ACHN (cell line): ENCODE measurements at regions not wholly inside any gene's neighbourhood (a gene's known extent, or its start where the extent isn't known, plus 50 kb on each side); places are given as distances from the start of the nearest gene placed in this dataset.

Experiments
- DNase-seq: peaks from one replicate; pipeline ENCODE4 v3.0.0-alpha.2; 2015
- in situ Hi-C: cut with HindIII; loops from 2 replicates; pipeline ENCODE4 v1.10.0; 2017; ENCODE audit warnings: low sequenced_read_pairs, low pct_ligation_motif_present, low pct_unique_long_range_greater_than_20kb

DNA sequence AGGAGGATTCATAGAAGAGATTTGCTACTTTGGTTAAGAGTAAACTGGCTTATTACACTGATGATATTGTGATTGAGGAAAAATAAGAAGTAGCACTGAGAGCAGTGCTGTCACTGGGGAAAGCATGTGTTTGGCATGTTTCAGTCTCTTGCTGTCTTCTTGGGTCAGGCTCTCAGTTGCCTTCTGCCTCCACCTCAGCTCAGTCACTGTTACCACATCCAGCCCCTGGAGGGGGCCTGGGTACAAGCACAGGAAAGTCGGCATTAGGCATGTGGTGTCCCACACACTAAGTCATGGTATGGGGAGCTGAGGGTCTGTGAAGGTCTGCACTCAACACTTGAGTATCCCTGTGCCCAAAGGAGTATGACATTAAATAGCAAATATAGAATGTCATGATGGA, 958.3 kb upstream of the CDH9 start:
- DNase-seq, result no peak
- in situ Hi-C loops, result no loop called here

DNA sequence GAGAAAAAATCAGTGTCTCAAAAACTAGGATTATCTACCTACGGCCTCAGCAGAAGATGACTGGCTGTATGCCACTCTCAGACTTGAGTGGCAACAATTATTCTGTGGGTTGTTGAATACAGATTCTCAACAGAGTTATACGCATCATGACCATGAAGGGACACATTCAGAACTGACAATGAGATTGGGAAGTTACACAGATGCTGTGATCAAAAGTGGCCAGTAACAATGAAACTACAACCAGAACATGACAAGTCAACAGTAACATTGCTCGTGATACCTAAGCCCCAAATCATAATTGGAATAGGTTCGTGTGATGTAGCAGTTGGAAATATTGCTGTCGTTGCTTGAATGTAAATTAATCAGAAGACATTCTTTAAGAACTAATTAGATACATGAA, 957.5 kb upstream of the CDH9 start:
- in situ Hi-C loops, result no loop called here
- no peak for DNase-seq

DNA sequence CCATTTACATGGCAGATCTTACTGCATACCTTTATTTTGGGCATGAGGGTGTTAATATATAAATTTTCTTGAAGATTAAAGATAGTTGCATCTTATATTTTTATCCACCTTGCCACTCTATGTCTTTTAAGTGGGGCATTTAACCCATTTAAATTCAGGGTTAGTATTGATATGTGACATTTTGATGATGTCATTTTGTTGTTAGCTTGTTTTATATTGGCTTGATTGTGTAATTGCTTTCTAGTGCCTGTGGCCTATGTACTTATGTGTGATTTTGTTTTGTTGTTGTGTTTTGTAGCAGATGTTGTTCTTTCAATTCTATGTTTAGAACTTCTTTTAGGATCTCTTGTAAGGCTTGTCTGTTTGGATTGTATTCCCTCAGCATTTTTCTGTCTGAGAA, 939.9 kb upstream of the CDH9 start:
- no peak for DNase-seq
- in situ Hi-C loops, result no loop called here

DNA sequence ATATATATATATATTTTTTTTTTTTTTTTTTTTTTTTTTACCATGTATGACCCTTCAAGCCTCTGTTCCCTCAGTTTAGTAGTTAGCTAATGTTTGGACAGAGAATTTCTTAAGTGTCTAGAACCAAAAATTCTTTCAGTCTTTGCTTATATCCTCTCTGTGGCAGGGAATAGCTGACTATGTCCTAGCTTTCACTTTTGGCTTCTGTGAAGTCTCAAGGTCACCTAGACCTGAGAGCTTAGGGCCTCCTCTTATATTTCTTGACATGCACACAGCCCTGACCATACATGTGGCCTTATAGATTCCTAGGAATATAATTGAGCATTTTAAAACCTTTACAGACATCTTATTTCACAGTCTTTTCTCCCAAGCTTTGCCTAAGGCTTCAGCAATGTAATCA, 930.8 kb upstream of the CDH9 start:
- no peak for DNase-seq
- in situ Hi-C loops, result no loop called here

DNA sequence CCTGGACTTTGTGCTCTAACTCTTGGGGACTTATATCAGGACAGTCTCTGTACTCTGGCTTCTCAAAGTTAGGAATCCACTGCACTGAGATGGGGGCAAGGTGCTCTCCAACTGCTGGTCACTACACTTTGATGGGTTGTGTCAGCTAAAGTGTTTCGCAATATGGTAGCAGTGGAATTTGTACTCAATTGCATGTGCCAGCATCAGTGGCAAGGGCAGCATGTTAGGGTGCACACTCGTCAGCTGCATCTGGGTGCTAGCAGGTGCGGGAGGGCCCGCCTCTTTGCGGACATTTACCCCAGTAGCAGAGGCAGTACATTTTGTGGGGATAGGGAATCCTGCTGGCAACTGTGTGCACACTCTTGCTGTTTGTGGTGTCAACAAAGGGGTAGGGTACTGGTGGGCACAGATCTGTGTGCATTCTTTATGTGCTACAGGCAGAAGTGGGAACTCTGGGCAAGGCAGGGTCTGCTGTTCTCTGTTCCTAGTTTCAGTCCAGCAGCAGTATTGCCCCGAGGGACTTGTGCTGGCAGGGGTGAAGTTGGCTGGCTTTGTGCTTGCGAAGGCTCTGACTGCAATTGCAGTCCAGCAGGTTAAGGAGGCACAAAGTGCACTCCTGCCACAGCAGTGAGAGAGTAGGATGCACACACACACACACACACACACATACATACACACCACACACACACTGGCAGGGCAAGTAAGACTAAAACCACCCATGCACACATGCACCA, 924.8 kb upstream of the CDH9 start:
- in situ Hi-C loops, result no loop called here
- DNase-seq, result no peak

DNA sequence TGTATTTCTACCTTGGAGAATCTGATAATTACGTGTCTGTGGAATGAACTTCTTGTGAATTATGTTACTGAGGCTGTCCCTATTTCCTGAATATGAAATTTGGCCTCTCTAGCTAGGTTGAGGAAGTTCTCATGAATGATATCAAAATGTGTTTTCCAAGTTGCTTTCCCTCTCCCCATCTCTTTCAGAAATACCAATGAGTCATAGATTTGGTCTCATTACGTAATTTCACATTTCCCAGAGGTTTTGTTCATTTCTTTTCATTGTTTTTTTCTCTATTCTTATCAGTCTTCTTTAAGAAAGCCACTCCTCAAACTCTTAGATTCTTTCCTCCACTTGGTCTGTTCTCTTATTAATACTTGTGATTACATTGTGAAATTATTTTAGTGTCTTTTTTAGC, 923.8 kb upstream of the CDH9 start:
- no peak for DNase-seq
- in situ Hi-C loops, result no loop called here

DNA sequence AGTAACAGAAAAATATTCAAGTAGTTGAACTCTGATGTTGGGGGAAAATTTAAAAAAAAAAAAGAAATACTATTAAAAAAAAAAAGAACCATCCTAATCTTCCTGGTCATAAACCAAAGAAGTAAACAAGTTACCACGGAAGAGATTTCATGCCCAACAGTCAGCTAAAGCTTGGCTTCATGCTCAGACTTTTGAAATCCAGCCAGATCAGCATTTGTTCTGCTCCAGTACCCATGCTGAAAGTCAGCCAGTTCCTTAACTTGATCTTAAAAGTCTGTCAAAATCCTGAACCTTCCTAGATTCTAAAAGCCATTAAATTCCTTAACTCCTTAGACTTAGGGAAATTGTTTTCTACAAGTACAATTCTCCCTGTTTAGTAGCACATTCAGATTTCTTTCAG, 908.7 kb upstream of the CDH9 start:
- in situ Hi-C loops, result no loop called here
- peak; percentile 16 for DNase-seq

DNA sequence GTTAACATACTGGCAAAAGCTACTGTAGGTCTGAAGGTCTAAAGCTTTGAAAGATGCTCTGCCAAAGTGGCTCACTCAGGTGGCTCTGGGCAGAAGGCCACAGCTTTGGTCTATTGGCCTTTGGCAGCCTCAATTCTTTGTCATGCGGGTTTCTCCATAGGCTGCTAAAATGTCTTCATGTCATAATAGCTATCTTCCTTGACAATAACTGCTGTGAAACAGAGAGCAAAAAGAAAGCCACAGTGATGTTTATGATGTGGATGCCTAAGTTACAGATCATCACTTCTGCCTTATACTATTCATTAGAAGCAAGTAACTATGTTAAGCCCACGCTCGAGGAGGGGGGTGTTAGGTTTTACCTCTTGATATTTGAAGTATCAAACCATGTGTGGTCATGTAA, 906.1 kb upstream of the CDH9 start:
- no peak for DNase-seq
- in situ Hi-C loops, result no loop called here

DNA sequence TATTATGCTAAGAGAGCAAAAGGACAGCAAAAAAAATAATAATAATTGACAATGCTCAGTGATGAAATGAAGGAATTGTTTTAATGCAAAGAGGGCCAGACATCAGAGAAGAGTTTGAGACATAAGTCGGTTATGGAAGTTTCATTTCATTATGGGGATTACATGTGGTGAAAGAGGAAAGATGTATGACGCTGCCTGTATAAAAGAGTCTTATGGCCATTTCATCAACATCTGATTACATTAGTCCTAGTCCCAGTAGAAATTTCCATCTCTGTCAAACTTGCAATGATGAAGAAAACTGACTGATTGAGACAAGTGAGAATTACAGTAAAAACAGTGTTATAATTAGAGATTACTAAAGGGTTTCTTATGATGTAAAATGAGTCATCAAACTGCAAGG, 900.6 kb upstream of the CDH9 start:
- in situ Hi-C loops, result no loop called here
- DNase-seq, result no peak

DNA sequence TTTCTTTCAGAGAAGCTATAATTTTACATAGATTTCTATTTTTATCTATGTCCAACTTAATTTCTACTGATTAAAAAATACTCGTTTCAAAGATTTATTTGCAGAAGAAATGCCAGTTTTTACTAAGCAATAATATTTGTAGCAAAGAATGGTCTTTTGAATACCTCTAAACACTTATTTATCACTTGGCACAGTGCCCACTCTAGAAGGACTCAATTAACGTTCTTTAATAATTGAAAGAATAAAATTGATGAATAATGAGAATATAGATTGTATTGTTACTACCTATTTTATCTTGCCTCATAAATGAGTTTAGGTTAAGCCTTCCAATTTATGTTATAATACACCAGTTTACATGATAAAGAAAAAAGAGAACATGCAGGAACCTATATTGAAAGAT, 889.7 kb upstream of the CDH9 start:
- in situ Hi-C loops, result no loop called here
- DNase-seq, result no peak

DNA sequence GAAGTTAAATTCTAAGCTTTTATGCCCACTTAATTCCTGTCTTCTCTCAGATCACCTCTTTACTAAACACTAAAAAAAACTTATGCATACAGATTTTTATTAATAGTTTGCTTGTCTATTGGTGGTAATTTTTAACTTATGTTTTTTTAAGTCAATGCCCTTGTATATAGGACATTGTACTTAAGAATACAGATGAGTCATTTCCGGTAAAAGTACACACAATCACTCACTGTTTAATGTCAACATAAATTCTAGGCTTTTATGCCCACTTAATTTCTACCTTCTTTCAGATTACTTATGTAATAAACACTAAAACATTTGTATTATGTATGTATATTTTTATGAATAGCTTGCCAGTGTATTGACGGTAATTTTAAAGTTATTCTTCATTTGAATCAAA, 872.8 kb upstream of the CDH9 start:
- in situ Hi-C loops, result no loop called here

DNA sequence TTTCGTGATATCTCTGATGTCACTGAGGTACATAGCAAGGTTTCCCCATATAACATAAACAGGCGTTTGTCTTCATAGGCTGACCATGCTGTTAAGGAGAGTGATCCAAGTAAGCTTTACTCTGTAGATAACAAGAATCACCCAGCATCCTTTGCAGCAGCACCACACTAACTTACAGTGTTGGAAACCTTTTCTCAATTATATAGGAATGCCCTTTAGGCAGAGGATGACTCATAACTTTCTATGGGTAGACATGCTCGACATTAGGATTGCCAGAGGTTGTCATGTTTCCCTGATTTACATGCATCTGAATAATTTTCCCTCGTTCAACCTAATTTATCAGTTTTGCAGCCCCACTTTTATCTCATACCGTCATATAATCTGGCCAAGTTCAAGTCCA, 870.0 kb upstream of the CDH9 start:
- in situ Hi-C loops, result no loop called here
- no peak for DNase-seq

More for the DNA sequence above, 872.8 kb upstream of the CDH9 start:
- no peak for DNase-seq

DNA sequence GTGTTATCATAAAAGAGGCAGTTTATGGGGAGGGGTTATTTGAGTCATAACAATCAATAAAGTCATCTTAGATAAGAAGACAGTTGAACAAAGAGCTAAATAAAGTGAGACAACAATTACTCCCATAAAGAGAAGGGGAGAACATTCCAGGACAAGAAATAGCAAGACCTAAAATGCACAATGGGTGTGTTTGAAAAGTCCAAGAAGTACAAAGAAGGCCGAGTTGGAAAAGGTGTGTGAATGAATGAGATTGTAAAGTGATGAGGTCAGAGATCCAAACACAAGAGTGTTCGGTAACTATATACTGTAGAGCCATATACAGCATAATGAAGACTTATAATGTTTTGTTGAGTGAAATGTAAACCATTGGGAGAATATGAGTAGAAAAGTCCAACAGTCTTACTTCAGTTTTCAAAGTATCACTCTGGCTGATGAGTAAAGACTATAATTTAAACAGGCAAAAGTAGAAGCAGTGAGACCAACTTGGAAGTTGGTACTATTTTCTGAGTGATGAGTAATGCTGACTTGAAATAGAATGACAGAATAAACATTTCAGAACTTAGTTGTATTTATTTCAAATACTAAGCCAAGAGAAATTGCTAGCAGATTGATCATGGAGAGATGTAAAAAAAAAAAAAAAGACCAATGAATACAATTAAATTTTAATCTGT, 868.7 kb upstream of the CDH9 start:
- in situ Hi-C loops, result no loop called here
- DNase-seq, result no peak

DNA sequence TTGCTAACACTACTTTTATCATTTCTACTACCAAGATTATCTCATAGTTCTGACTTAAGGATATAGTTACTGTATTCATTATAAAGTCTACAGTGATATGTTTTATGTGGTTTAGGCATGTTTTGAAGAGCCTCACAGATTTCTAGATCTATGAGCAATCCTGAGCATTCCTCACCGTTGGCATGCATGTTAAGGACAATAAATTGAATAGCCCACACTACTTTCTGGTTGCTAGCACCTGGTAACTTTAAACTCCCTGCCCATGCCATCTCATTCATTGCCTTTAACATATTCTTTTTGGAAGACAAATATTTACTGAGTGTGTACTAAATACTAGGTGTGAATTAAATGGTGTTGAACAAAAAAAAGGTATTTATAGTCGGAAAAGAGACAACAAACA, 868.1 kb upstream of the CDH9 start:
- in situ Hi-C loops, result no loop called here
- DNase-seq, result no peak

DNA sequence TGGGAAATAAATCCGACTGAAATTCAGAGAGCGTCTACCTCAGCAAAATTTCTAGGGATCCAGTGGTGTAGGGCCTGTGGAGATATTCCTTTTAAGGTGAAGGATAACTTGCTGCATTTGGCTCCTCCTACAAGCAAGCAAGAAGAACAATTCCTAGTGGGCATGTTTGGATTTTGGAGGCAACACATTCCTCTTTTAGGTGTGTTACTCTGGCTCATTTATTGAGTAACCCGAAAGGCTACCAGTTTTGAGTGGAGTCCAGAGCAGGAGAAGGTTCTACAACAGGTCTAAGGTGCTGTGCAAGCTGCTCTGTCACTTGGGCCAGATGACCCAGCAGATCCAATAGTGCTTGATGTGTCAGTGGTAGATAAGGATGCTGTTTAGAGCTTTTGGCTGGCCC, 862.4 kb upstream of the CDH9 start:
- DNase-seq, result no peak

DNA sequence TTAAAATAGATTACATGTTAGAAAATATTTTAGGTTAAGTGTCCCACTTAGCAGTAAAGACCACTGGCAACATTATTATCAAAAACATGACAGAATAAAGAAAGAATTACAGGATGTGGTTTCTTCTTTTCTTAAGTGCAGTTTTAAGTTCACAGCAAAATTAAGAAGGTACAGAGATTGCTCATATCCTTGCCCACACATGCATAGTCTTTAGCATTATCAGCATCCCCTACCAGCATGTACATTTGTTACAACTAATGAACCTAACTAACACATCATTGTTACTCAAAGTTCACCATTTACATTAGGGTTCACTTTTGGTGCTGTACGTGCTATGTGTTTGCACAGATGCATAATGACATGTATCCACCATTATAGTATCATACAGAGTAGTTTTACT, 837.7 kb upstream of the CDH9 start:
- in situ Hi-C loops, result no loop called here
- no peak for DNase-seq

More for the DNA sequence above, 862.4 kb upstream of the CDH9 start:
- in situ Hi-C loops, result no loop called here

DNA sequence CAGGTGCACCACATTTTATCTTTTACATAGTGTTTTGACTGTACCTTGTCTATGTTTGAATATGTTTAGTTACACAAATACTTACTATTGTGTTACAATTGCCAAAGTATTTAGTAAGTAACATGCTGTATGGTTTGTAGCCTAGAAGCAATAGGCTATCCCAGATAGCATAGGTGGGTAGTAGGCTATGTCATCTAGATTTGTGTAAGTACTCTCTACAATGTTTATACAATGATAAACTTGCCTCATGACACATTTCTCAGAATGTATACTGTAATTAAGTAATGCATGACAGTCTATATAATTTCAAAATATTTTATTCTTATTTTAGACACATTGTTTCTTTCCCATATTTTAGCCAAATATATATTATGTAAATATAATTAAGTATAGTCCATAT, 836.8 kb upstream of the CDH9 start:
- DNase-seq, result no peak
- in situ Hi-C loops, result no loop called here

DNA sequence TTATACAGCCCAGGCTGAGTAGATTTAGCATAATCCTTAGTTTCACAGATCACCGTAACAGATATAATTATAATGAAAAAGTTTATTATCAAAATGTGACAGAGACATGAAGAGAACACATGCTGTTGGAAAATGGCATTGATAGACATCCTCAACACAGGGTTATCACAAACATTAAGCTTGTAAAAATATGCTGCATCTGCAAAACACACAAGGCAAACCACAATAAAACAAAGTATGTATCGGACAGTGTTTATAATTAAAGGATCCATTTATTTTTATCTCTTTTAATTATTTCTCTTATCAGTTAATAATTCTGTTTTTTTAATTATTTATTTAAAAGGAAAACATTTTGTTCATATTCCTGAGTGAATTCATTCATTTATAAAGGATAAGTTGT, 829.9 kb upstream of the CDH9 start:
- DNase-seq, result no peak
- in situ Hi-C loops, result no loop called here

DNA sequence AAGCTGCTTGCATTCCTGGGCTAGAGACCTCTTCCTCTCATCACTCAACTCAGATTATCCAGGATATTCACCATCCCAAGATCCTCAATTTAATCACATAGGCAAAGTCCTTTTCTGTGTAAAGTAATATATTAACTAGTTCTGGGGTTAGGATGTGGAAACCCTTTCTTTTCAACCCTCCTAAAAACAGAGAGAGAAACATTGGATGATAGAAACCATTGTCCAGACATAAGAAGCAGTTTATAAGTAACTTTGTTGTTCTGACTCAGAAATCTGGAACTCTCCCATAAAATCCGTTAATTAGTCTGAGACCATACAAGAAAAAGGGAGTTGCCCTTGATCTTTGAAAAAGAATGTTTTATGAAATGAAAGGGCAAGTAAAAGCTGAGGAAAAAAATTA, 817.1 kb upstream of the CDH9 start:
- DNase-seq, result peak; percentile 41
- in situ Hi-C loops, result no loop called here

DNA sequence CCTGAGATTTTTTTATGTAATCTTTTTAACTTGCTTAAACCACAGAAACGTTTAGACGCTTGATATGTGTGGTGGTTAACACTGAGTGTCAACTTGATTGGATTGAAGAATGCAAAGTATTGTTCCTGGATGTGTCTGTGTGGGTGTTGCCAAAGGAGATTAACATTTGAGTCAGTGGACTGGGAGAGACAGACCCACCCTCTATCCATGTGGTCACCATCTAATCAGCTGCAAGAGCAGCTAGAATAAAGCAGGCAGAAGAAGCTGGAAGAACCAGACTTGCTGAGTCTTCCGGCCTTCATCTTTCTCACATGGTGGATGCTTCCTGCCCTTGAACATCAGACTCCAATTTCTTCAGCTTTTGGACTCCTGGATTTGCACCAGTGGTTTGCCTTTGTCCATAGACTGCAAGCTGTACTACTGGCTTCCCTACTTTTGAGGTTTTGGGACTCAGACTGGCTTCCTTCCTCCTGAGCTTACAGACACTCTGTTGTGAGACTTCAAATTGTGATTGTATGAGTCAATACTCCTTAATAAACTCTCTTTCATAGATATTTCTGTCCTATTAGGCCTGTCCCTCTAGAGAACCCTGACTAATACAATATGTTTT, 816.0 kb upstream of the CDH9 start:
- in situ Hi-C loops, result no loop called here
- DNase-seq, result no peak
